ENCODE measurements at regions not wholly inside any gene's neighbourhood (a gene's known extent, or its start where the extent isn't known, plus 50 kb on each side); places are given as distances from the start of the nearest gene placed in this dataset.

- no peak for TF ChIP-seq POLR2AphosphoS5 (IDR thresholded peaks at IDR 0.05; ENCODE audit: borderline replicate concordance, low read depth, low read length)
- TF ChIP-seq EZH2 (IDR thresholded peaks at IDR 0.05) = no peak
Observed at GRCh38 chr1:238088560-238089290, 198.0 kb upstream of the ZP4 start.

Data from SK-N-MC (cell line).